ENCODE measurements at regions not wholly inside any gene's neighbourhood (a gene's known extent, or its start where the extent isn't known, plus 50 kb on each side); places are given as distances from the start of the nearest gene placed in this dataset.

GRCh38 chr15:39273717-39274411 is 307.0 kb upstream of the THBS1 start (continued):
- peak; percentile 97 for TF ChIP-seq ZNF503 (CRISPR knock-in tag; IDR thresholded peaks at IDR 0.05)
- TF ChIP-seq SAP130 (CRISPR knock-in tag; IDR thresholded peaks at IDR 0.05; ENCODE audit: low read depth) = peak; percentile 64; the same call in 1 of the 2 replicates
- TF ChIP-seq ETV5 (CRISPR knock-in tag; IDR thresholded peaks at IDR 0.05; ENCODE audit: borderline replicate concordance) = peak; percentile 43; the same call in 1 of the 2 replicates
- TF ChIP-seq FOXM1 (CRISPR knock-in tag; IDR thresholded peaks at IDR 0.05) = no peak
- peak; percentile 90 for TF ChIP-seq TBX3 (IDR thresholded peaks at IDR 0.05; ENCODE audit: borderline replicate concordance)
- TF ChIP-seq CSRNP1 (CRISPR knock-in tag; IDR thresholded peaks at IDR 0.05) = no peak
- peak; percentile 56; the same call in 1 of the 2 replicates for TF ChIP-seq FOXO1 (CRISPR knock-in tag; IDR thresholded peaks at IDR 0.05)
- no peak for TF ChIP-seq GPN1 (CRISPR knock-in tag; IDR thresholded peaks at IDR 0.05; ENCODE audit: borderline replicate concordance)
- no peak for TF ChIP-seq ZNF468 (CRISPR knock-in tag; IDR thresholded peaks at IDR 0.05)
- TF ChIP-seq SCMH1 (CRISPR knock-in tag; IDR thresholded peaks at IDR 0.05; ENCODE audit: borderline replicate concordance) = no peak
- peak; percentile 93 for TF ChIP-seq JUNB (CRISPR knock-in tag; IDR thresholded peaks at IDR 0.05; ENCODE audit: borderline replicate concordance)
- no peak for TF ChIP-seq ZNF136 (CRISPR knock-in tag; IDR thresholded peaks at IDR 0.05; ENCODE audit: low read depth)
- peak; percentile 86 for TF ChIP-seq HOXD1 (CRISPR knock-in tag; IDR thresholded peaks at IDR 0.05)
- TF ChIP-seq GMEB1 (CRISPR knock-in tag; IDR thresholded peaks at IDR 0.05; ENCODE audit: borderline replicate concordance) = no peak; the same call in 1 of the 2 replicates
- TF ChIP-seq STAG1 (CRISPR knock-in tag; IDR thresholded peaks at IDR 0.05) = peak; percentile 22; the same call in 1 of the 2 replicates
- no peak for TF ChIP-seq ZNF570 (CRISPR knock-in tag; IDR thresholded peaks at IDR 0.05; ENCODE audit: borderline replicate concordance)
- TF ChIP-seq ZNF234 (CRISPR knock-in tag; conservative IDR thresholded peaks at IDR 0.05) = no peak
- TF ChIP-seq RBFOX2 (IDR thresholded peaks at IDR 0.05; ENCODE audit: low read depth, low read length) = no peak
- TF ChIP-seq ZNF44 (CRISPR knock-in tag; IDR thresholded peaks at IDR 0.05) = no peak
- no peak for TF ChIP-seq ZFP36 (IDR thresholded peaks at IDR 0.05; ENCODE audit: borderline replicate concordance, low read depth, low read length, partially characterized antibody)
- peak; percentile 76 for TF ChIP-seq KDM6A (CRISPR knock-in tag; IDR thresholded peaks at IDR 0.05; ENCODE audit: low read depth)
